ENCODE measurements at regions not wholly inside any gene's neighbourhood (a gene's known extent, or its start where the extent isn't known, plus 50 kb on each side); places are given as distances from the start of the nearest gene placed in this dataset.

GRCh38 chr14:94962166-94962575 is 192.3 kb upstream of the GSC start:
- H3K9me3 ChIP-seq (ENCODE audit: control insufficient read depth in 2 of 2, low read length in 2 of 2), result no peaks in the 10 kb centered on the region
- no peak overlapping the region for H3K27ac ChIP-seq (ENCODE audit: low read depth in 2 of 2, low read length in 2 of 2)
- no peak overlapping the region for H3K4me3 ChIP-seq (ENCODE audit: low read length in 2 of 2)
- no peak overlapping the region for H3K9ac ChIP-seq (ENCODE audit: low read depth in 1 of 2, low read length in 2 of 2)
- H3K4me1 ChIP-seq (ENCODE audit: control insufficient read depth in 2 of 2, insufficient read depth in 2 of 2, low read length in 2 of 2), result peaks cover 0 to 3% of the 10 kb centered on the region in 2 donors
- H3K27me3 ChIP-seq (ENCODE audit: control insufficient read depth in 2 of 2, insufficient read depth in 2 of 2, low read length in 2 of 2), result peaks cover 0 to 3% of the 10 kb centered on the region in 2 donors
- H3K36me3 ChIP-seq (ENCODE audit: control insufficient read depth in 2 of 2, insufficient read depth in 2 of 2, low read length in 2 of 2), result no peaks in the 10 kb centered on the region

GRCh38 chr14:94961386-94962165 is 191.7 kb upstream of the GSC start:
- Histone ChIP-seq H3K27ac (ENCODE audit: low read depth in 2 of 2, low read length in 2 of 2) (no peak overlapping the region), H3K4me3 (ENCODE audit: low read length in 2 of 2) (no peak overlapping the region), H3K9me3 (ENCODE audit: control insufficient read depth in 2 of 2, low read length in 2 of 2) (no peaks in the 10 kb centered on the region), H3K9ac (ENCODE audit: low read depth in 1 of 2, low read length in 2 of 2) (no peak overlapping the region), H3K27me3 (ENCODE audit: control insufficient read depth in 2 of 2, insufficient read depth in 2 of 2, low read length in 2 of 2) (peaks cover 0 to 3% of the 10 kb centered on the region in 2 donors), H3K4me1 (ENCODE audit: control insufficient read depth in 2 of 2, insufficient read depth in 2 of 2, low read length in 2 of 2) (peaks cover 0 to 3% of the 10 kb centered on the region in 2 donors), H3K36me3 (ENCODE audit: control insufficient read depth in 2 of 2, insufficient read depth in 2 of 2, low read length in 2 of 2) (no peaks in the 10 kb centered on the region)

- Histone ChIP-seq H3K27me3 (ENCODE audit: control insufficient read depth in 2 of 2, insufficient read depth in 2 of 2, low read length in 2 of 2) (peaks cover 0 to 3% of the 10 kb centered on the region in 2 donors), H3K4me3 (ENCODE audit: low read length in 2 of 2) (no peak overlapping the region), H3K9me3 (ENCODE audit: control insufficient read depth in 2 of 2, low read length in 2 of 2) (no peaks in the 10 kb centered on the region), H3K36me3 (ENCODE audit: control insufficient read depth in 2 of 2, insufficient read depth in 2 of 2, low read length in 2 of 2) (no peaks in the 10 kb centered on the region), H3K27ac (ENCODE audit: low read depth in 2 of 2, low read length in 2 of 2) (no peak overlapping the region), H3K4me1 (ENCODE audit: control insufficient read depth in 2 of 2, insufficient read depth in 2 of 2, low read length in 2 of 2) (peaks cover 0 to 3% of the 10 kb centered on the region in 2 donors), H3K9ac (ENCODE audit: low read depth in 1 of 2, low read length in 2 of 2) (no peak overlapping the region)
These were observed 190.5 kb upstream of the GSC start for GRCh38 chr14:94960285-94961001.

GRCh38 chr14:94953541-94954260 is 183.8 kb upstream of the GSC start:
- Histone ChIP-seq H3K4me1 (ENCODE audit: control insufficient read depth in 2 of 2, insufficient read depth in 2 of 2, low read length in 2 of 2) (no peaks in the 10 kb centered on the region), H3K36me3 (ENCODE audit: control insufficient read depth in 2 of 2, insufficient read depth in 2 of 2, low read length in 2 of 2) (no peaks in the 10 kb centered on the region), H3K27ac (ENCODE audit: low read depth in 2 of 2, low read length in 2 of 2) (no peak overlapping the region), H3K4me3 (ENCODE audit: low read length in 2 of 2) (no peak overlapping the region), H3K27me3 (ENCODE audit: control insufficient read depth in 2 of 2, insufficient read depth in 2 of 2, low read length in 2 of 2) (peaks cover 0 to 3% of the 10 kb centered on the region in 2 donors), H3K9me3 (ENCODE audit: control insufficient read depth in 2 of 2, low read length in 2 of 2) (no peaks in the 10 kb centered on the region), H3K9ac (ENCODE audit: low read depth in 1 of 2, low read length in 2 of 2) (no peak overlapping the region)

GRCh38 chr14:94952097-94952496 is 182.2 kb upstream of the GSC start:
- H3K4me1 ChIP-seq (ENCODE audit: control insufficient read depth in 2 of 2, insufficient read depth in 2 of 2, low read length in 2 of 2), result no peaks in the 10 kb centered on the region

GRCh38 chr14:94946244-94946643 is 176.3 kb upstream of the GSC start:
- H3K36me3 ChIP-seq (ENCODE audit: control insufficient read depth in 2 of 2, insufficient read depth in 2 of 2, low read length in 2 of 2), result no peaks in the 10 kb centered on the region
- no peaks in the 10 kb centered on the region for H3K4me1 ChIP-seq (ENCODE audit: control insufficient read depth in 2 of 2, insufficient read depth in 2 of 2, low read length in 2 of 2)
- H3K27me3 ChIP-seq (ENCODE audit: control insufficient read depth in 2 of 2, insufficient read depth in 2 of 2, low read length in 2 of 2), result no peaks in the 10 kb centered on the region
- no peak overlapping the region for H3K9ac ChIP-seq (ENCODE audit: low read depth in 1 of 2, low read length in 2 of 2)
- H3K4me3 ChIP-seq (ENCODE audit: low read length in 2 of 2), result no peak overlapping the region
- H3K9me3 ChIP-seq (ENCODE audit: control insufficient read depth in 2 of 2, low read length in 2 of 2), result no peaks in the 10 kb centered on the region
- H3K27ac ChIP-seq (ENCODE audit: low read depth in 2 of 2, low read length in 2 of 2), result no peak overlapping the region

More at GRCh38 chr14:94952097-94952496, 182.2 kb upstream of the GSC start:
- no peaks in the 10 kb centered on the region for H3K9me3 ChIP-seq (ENCODE audit: control insufficient read depth in 2 of 2, low read length in 2 of 2)
- H3K9ac ChIP-seq (ENCODE audit: low read depth in 1 of 2, low read length in 2 of 2), result no peak overlapping the region
- no peak overlapping the region for H3K27ac ChIP-seq (ENCODE audit: low read depth in 2 of 2, low read length in 2 of 2)
- no peaks in the 10 kb centered on the region for H3K36me3 ChIP-seq (ENCODE audit: control insufficient read depth in 2 of 2, insufficient read depth in 2 of 2, low read length in 2 of 2)
- H3K27me3 ChIP-seq (ENCODE audit: control insufficient read depth in 2 of 2, insufficient read depth in 2 of 2, low read length in 2 of 2), result no peaks in the 10 kb centered on the region
- no peak overlapping the region for H3K4me3 ChIP-seq (ENCODE audit: low read length in 2 of 2)

GRCh38 chr14:94945615-94946014 is 175.7 kb upstream of the GSC start:
- Histone ChIP-seq H3K27ac (ENCODE audit: low read depth in 2 of 2, low read length in 2 of 2) (no peak overlapping the region), H3K9ac (ENCODE audit: low read depth in 1 of 2, low read length in 2 of 2) (no peak overlapping the region), H3K9me3 (ENCODE audit: control insufficient read depth in 2 of 2, low read length in 2 of 2) (no peaks in the 10 kb centered on the region), H3K27me3 (ENCODE audit: control insufficient read depth in 2 of 2, insufficient read depth in 2 of 2, low read length in 2 of 2) (no peaks in the 10 kb centered on the region), H3K4me3 (ENCODE audit: low read length in 2 of 2) (no peak overlapping the region), H3K36me3 (ENCODE audit: control insufficient read depth in 2 of 2, insufficient read depth in 2 of 2, low read length in 2 of 2) (no peaks in the 10 kb centered on the region), H3K4me1 (ENCODE audit: control insufficient read depth in 2 of 2, insufficient read depth in 2 of 2, low read length in 2 of 2) (no peaks in the 10 kb centered on the region)

GRCh38 chr14:94944636-94945258 is 174.8 kb upstream of the GSC start:
- Histone ChIP-seq H3K27me3 (ENCODE audit: control insufficient read depth in 2 of 2, insufficient read depth in 2 of 2, low read length in 2 of 2) (no peaks in the 10 kb centered on the region), H3K4me3 (ENCODE audit: low read length in 2 of 2) (no peak overlapping the region), H3K27ac (ENCODE audit: low read depth in 2 of 2, low read length in 2 of 2) (no peak overlapping the region), H3K4me1 (ENCODE audit: control insufficient read depth in 2 of 2, insufficient read depth in 2 of 2, low read length in 2 of 2) (no peaks in the 10 kb centered on the region), H3K9ac (ENCODE audit: low read depth in 1 of 2, low read length in 2 of 2) (no peak overlapping the region), H3K9me3 (ENCODE audit: control insufficient read depth in 2 of 2, low read length in 2 of 2) (no peaks in the 10 kb centered on the region), H3K36me3 (ENCODE audit: control insufficient read depth in 2 of 2, insufficient read depth in 2 of 2, low read length in 2 of 2) (no peaks in the 10 kb centered on the region)

- no peaks in the 10 kb centered on the region for H3K9me3 ChIP-seq (ENCODE audit: control insufficient read depth in 2 of 2, low read length in 2 of 2)
- no peak overlapping the region for H3K9ac ChIP-seq (ENCODE audit: low read depth in 1 of 2, low read length in 2 of 2)
- no peak overlapping the region for H3K4me3 ChIP-seq (ENCODE audit: low read length in 2 of 2)
- H3K36me3 ChIP-seq (ENCODE audit: control insufficient read depth in 2 of 2, insufficient read depth in 2 of 2, low read length in 2 of 2), result no peaks in the 10 kb centered on the region
- H3K27me3 ChIP-seq (ENCODE audit: control insufficient read depth in 2 of 2, insufficient read depth in 2 of 2, low read length in 2 of 2), result no peaks in the 10 kb centered on the region
- no peak overlapping the region for H3K27ac ChIP-seq (ENCODE audit: low read depth in 2 of 2, low read length in 2 of 2)
- no peaks in the 10 kb centered on the region for H3K4me1 ChIP-seq (ENCODE audit: control insufficient read depth in 2 of 2, insufficient read depth in 2 of 2, low read length in 2 of 2)
These were observed 172.7 kb upstream of the GSC start for GRCh38 chr14:94942601-94943000.
